GM12873 (cell line): ENCODE measurements at regions not wholly inside any gene's neighbourhood (a gene's known extent, or its start where the extent isn't known, plus 50 kb on each side); places are given as distances from the start of the nearest gene placed in this dataset.

Experiments used
- TF ChIP-seq, protein P1 (sequence below): IDR thresholded peaks from 2 replicates; pipeline ENCODE4 v1.5.1; 2012; ENCODE audit warnings: low read depth, mild to moderate bottlenecking, moderate library complexity, low read length, control low read depth; ENCODE audit not compliant: insufficient read depth; ENCODE audit errors: missing control alignments

DNA sequence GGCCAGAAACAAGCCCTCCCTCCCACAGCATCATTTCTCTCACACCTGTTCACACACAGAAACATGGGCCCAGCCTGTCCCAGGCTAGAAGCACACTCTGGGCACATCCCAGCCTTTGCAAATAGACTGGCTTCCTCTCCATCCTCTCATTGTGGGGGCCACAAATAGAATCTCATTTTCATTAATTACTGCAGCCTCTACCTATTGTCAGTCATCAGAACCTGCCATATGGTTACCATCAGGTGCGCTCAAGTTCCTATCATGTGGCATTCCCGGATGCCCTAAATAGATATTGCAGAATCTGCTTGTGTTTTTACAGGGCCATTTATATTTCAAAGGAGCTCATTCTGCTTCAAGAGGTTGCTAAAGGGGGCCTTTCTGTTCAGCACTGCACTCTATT, 460.7 kb downstream of the BCL11A start:
- TF ChIP-seq, protein P1, sequence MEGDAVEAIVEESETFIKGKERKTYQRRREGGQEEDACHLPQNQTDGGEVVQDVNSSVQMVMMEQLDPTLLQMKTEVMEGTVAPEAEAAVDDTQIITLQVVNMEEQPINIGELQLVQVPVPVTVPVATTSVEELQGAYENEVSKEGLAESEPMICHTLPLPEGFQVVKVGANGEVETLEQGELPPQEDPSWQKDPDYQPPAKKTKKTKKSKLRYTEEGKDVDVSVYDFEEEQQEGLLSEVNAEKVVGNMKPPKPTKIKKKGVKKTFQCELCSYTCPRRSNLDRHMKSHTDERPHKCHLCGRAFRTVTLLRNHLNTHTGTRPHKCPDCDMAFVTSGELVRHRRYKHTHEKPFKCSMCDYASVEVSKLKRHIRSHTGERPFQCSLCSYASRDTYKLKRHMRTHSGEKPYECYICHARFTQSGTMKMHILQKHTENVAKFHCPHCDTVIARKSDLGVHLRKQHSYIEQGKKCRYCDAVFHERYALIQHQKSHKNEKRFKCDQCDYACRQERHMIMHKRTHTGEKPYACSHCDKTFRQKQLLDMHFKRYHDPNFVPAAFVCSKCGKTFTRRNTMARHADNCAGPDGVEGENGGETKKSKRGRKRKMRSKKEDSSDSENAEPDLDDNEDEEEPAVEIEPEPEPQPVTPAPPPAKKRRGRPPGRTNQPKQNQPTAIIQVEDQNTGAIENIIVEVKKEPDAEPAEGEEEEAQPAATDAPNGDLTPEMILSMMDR = no peak

DNA sequence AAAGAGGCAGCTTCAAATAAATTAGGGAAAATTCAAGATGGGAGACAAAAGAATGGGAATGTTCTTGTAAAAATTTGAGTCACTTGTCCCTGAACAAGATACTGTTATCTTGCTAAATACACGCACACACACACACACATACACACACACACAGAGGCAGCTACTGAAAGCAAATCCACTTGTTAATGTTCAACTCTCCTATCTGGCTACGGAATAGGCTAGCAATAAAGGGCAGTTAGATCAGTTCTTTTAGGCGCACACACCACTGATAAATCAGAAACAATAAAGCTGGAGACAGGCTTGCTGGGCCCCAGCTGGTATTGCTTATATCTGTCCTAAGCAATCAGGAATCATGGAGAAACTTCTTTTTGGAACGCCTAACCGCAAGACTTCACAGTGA, 461.6 kb downstream of the BCL11A start:
- TF ChIP-seq, protein P1 = no peak

DNA sequence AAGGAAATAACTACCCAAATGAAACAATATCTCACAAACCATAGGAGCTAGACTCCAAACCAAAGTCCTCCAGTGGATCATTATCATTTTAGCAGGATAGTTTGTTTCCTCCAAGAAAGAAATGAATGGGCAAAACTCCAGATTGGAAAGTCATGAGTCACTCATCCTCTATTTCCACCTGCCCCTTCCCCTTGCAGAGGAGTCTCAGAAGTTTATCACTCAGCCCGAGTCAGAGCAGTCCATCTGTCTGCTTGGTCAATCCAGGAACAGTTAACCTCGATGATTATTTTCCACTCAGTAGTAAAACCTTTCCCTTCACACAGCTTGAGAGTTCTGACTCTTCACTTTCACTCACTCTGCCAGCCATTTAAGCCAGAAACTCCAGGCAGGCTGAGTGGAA, 462.2 kb downstream of the BCL11A start:
- TF ChIP-seq, protein P1 = no peak

DNA sequence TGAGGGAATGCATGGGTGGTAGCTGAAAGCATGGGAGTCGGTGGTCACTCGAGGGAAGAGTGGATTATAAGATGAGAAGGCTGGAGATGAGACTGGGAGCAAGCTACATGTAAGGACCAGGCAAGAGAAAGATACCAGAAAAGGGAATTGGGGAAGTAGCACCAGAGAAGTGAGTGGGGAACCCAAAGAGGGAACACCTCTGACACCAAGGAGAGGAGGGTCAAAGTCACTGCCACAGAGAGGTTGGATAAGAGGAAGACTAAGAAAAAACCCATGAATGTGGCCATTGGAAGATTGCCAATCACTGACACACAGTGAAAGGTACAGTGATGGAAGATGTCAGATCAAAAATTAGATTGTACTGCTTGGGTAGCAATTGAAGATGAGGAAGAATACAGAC, 473.9 kb downstream of the BCL11A start:
- TF ChIP-seq, protein P1 = no peak

DNA sequence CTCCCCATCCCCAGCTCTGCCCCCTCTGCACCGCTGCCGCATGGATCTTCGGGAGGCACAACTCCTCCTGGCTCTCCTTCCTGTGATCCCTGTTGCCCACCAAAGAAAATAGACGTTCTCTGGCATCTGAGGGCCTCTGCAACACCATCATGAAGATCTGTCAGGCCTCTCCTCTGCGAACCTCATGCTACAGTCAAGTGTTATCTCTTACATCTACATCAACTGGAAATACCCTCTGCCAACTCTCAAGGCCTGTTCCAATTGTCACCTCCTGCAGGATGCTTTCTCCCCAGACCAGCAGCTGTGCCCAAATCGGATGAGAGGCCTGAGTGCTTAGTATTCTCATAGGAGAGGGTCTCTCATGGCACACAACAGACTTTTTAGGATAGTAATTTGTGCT, 478.4 kb downstream of the BCL11A start:
- TF ChIP-seq, protein P1 = no peak

DNA sequence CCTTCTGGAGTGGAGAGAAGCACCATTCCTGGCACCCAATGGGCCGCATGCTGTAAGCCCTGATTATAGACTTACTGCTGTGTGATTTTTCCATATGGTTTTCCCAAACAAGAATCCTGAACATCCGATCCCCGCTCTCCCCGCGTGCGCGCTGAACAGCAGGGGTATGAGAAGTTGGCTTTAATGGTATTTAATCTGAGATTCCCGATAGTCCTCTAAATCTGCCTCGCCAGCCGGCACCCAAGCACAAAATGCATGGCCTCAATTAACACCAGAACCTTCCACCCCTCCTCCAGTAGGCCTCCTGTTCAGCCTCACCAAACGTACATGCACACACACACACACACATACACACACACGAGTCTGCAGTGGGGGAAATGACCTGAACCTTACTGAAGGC, 480.3 kb downstream of the BCL11A start:
- TF ChIP-seq, protein P1 = no peak

DNA sequence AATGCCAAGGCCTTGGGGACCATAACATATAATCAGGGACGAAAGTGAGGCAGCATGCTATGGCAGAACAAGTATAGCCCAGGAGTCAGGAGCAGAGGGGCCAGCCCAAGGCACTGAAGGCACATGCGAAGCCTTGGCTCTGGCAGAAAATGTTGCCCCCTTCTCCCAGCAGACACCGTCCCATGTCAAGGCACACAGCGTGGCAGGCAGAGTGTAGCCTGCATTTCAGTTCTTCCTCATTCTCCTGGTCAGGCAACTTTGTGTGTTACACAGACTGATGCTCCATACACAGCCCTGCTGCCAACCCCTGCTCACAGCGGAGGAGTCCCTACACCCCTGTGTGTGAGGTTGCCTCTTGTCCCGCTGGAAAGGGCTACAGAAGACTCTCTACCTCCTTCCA, 480.8 kb downstream of the BCL11A start:
- TF ChIP-seq, protein P1 = no peak

DNA sequence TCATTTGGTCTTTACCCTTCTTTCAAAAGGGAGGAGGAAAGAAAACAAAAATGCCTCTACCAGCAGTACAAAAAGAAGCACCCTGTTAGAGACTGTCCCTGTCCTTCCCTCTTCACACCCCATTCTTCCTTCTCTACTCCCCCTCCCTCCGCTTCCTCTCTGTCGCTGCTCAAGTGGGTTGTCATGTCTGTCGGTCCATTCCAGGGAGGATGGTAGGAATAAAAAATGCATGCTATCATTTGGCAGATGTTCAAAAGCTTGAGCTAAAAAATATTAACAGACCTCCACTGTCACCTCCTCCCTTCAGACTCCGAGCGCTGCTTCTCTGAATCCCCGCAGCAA, 482.0 kb downstream of the BCL11A start:
- TF ChIP-seq, protein P1 = no peak
